ENCODE measurements at regions not wholly inside any gene's neighbourhood (a gene's known extent, or its start where the extent isn't known, plus 50 kb on each side); places are given as distances from the start of the nearest gene placed in this dataset.
"Not testable (repeated sequence)": the region's sequence is repeated elsewhere in the genome, so short reads cannot be mapped to it uniquely, and the experiment has no call there.

GRCh38 chr16:66116163-66117002 is 250.1 kb upstream of the CDH5 start:
- no peak for DNase-seq (ENCODE audit: low spot score)

- DNase-seq (ENCODE audit: low spot score): no peak
Measured at GRCh38 chr16:66115373-66115772, 251.1 kb upstream of the CDH5 start.

- no peak for DNase-seq (ENCODE audit: low spot score)
Measured at GRCh38 chr16:66113223-66113622, 253.3 kb upstream of the CDH5 start.

- no peak for DNase-seq (ENCODE audit: low spot score)
Measured at GRCh38 chr16:66109677-66110076, 256.8 kb upstream of the CDH5 start.

DNA sequence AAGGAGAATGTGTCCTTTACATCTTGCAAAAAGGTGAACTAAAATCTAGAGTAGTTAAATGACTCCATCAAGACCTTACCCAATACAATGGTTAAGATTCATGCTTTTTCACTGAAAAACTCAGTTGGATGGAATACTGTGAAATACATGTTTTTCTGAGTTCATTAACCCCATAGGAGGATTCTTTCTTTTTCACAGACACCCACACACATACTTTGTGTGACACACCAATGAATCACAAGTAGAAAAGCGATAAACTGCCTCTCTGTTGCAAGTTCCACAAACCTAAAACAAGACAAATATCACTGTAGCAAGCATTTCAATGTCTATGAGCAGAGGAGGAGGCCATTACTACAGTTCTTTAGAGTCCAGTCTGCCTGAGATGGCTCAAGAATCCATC is 258.8 kb upstream of the CDH5 start:
- DNase-seq (ENCODE audit: low spot score): no peak

- no peak for DNase-seq (ENCODE audit: low spot score)
Measured at GRCh38 chr16:66103211-66103610, 263.3 kb upstream of the CDH5 start.

GRCh38 chr16:66099306-66099705 is 267.2 kb upstream of the CDH5 start:
- no peak for DNase-seq (ENCODE audit: low spot score)

DNA sequence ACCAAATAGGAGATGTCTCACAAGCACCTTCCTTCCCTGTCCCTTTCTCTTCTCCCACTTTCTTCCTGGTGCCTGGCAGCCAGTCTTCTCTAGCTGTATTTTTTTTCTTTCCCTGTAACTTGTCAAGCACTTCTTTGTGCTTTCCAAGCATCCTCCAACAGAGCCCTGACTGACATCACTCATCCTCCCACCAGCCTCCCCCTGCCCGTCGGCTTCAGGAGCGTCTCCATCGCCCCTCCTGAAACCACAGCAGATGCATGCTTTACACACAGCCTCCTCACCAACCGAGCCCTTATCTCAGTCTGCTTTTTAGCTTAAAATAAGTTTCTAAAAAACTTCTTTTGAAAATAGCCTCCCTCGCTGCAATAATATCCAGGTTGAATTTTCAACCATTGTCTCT is 268.7 kb upstream of the CDH5 start:
- DNase-seq (ENCODE audit: low spot score): no peak

DNA sequence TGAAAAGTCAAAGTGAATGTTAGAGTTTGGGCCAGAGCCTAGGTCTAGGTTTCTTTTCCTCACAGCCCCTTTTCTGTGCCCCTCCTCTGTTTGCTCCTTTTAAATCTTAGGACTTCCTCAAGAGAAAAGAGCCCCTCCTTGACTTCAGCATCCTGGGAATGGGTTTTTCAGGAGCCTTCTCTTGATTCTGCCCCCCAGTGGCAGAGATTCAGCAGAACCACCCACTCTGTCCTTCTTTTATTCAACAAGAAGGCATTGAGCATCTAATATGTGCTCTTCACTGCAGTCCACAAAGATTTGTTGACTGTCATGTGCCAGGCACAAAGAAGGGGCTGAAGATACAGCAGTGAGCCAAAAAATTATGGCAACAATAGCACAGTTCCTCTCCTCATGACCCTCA is 270.8 kb upstream of the CDH5 start:
- no peak for DNase-seq (ENCODE audit: low spot score)

GRCh38 chr16:66093191-66093590 is 273.3 kb upstream of the CDH5 start:
- DNase-seq (ENCODE audit: low spot score): no peak

- no peak for DNase-seq (ENCODE audit: low spot score)
Measured at GRCh38 chr16:66091471-66091891, 275.0 kb upstream of the CDH5 start.

- DNase-seq (ENCODE audit: low spot score): no peak
Measured at GRCh38 chr16:66088681-66089080, 277.8 kb upstream of the CDH5 start.

DNA sequence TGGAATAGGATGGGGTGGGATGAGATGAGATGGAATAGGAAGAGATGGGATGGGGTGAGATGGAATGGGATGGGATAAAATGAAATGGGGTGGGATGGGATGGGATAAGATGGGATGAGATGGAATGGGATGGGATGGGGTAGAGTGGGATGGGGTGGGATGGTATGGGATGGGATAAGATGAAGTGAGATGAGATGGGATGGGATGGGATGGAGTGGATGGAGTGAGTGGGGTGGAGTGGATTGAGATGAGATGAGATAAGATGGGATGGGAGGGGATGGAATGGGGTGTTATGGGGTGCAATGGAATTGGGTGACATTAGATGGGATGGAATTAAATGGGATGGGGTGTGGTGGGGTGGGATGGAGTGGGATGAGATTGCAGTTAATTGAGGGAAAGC is 279.2 kb upstream of the CDH5 start:
- no peak for DNase-seq (ENCODE audit: low spot score)

GRCh38 chr16:66085651-66086050 is 280.8 kb upstream of the CDH5 start:
- no peak for DNase-seq (ENCODE audit: low spot score)

DNA sequence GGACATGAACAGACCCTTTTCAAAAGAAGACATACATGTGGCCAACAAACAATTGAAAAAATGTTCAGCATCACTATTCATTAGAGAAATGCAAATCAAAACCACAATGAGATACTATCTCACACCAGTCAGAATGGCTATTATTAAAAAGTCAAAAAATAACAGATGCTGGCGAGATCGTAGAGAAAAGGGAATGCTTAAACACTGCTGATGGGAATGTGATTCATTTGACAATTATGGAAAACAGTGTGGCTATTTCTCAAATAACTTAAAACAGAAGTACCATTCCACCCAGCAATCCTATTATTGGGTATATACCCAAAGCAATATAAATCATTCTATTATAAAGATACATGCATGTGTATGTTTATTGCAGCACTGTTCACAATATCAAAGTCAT is 281.8 kb upstream of the CDH5 start:
- DNase-seq (ENCODE audit: low spot score): not testable (repeated sequence)

DNA sequence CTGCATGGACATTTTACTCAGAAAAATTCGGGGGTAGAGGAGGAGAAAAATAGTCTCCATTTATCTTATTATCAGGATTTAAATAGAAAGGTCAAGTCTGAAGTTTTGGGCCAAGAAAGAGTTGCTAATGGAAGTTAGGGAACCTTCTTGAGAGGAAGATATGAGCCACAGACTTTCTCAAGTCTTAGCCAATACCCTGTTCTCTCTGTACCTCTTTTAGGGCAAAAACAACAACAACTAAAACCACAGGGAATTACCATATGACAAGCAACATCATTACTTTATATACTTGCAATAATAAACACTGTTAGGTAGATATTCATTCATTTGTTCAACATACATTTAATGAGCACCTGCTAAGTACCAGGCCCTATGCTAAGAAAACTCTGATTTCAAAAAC is 282.2 kb upstream of the CDH5 start:
- no peak for DNase-seq (ENCODE audit: low spot score)

- no peak for DNase-seq (ENCODE audit: low spot score)
Measured at GRCh38 chr16:66083171-66083570, 283.3 kb upstream of the CDH5 start.

- DNase-seq (ENCODE audit: low spot score): no peak
Measured at GRCh38 chr16:66082424-66082823, 284.1 kb upstream of the CDH5 start.

- DNase-seq (ENCODE audit: low spot score): no peak
Measured at GRCh38 chr16:66081775-66082366, 284.6 kb upstream of the CDH5 start.

DNA sequence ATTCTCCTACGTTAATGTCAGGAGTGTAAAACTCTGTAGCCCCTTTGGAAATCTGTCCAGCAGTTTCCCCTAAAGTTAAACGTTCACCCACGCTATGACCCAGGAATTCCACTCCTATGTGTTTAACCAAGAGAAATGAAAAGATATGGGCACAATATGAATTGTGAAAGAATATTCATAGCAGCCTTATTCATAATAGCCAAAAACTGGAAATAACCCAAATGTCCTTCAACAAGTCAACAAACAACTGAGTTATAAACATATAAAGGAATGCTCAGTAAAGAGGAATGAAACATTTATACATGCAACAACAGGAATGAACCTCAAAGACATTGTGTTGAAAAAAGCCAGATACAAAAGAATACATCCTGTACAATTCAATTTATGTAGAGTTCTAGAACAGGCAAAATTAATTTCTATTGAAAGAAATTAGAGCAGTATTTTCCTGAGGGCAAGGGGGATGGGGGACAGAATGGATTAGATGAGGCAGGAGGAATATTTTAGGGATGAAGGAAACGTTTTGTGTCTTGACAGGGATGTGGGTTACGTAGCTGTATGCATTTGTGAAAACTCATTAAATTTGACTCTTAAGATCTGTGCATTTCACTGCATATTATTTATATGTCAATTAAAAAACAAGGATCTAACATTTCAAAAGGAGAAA is 286.7 kb upstream of the CDH5 start:
- DNase-seq (ENCODE audit: low spot score): no peak

DNA sequence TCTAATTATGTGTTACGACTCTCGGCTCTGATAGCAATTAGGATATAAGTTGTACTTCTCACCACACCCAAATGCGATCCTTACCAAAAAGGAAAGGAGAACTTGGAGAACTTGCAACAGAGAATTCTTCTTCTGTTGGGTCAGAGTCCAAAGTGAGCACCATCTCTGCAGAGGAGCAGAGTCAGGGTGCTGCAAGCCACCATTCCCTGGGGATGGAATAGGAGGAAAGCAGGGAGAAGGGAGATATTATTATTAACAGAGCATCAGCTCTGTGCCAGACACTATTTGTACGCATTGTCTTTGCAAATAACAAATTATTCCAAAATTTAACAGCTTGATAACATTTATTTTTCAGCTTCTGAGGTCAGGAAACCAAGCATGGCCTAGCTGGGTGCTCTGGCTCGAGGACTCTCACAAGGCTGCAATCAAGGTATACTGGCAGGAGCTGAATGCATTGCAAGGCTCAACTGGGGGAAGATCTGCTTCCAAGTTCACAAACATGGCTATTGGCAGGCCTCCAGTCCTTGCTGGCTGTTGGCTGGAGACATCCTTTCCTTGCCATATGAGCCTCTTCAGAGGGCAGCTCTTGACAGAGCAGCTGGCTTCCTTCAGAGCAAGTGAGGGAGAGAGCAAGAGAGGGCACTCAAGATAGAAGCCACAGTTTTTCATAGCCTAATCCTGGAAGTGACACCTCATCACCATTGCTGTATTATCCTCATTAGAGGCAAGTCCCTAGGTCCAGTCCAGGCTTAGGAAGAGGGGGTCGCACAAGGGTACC is 296.2 kb upstream of the CDH5 start:
- DNase-seq (ENCODE audit: low spot score): no peak

DNA sequence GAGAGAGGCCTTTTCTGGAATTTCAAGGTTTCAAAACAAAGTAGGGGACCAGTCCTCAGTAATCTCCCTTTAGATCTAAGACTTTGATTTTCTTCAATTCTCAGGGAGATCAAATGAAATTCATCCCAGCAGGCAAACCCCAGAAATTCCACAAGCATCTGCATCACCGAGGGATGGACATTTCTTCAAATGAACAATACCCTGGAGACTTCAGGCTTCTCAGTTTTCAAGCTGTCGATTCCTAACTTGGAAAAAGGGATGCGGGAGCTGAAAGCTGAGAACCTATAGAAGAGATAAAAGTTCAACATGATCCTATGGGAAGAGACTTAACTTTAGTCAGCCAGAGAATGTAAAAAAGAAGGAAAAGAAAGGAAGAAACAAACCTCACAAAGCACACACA is 296.9 kb upstream of the CDH5 start:
- DNase-seq (ENCODE audit: low spot score): no peak
